ENCODE measurements at regions not wholly inside any gene's neighbourhood (a gene's known extent, or its start where the extent isn't known, plus 50 kb on each side); places are given as distances from the start of the nearest gene placed in this dataset.
"Not testable (repeated sequence)": the region's sequence is repeated elsewhere in the genome, so short reads cannot be mapped to it uniquely, and the experiment has no call there.

GRCh38 chr6:7016226-7016625, 91.5 kb upstream of the RREB1 start:
- no peak for DNase-seq (ENCODE audit: low spot score)

DNA sequence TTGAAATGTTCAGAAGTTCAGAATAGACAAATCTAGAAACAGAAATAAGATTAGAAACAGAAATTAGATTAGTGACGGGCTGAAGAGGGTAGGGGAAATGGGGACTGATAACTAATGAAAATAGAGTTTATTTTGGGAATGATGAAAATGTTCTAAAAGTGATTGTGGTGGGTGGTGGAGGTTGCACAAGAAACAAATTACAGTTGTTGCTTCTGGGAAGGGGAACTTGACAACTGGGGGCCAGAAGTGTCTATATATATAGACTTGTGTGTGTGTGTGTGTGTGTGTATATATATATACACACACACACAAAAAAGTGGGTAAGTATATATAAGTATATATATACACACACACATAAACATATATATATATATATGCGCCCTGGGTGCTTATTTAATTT, 86.5 kb upstream of the RREB1 start:
- DNase-seq (ENCODE audit: low spot score): no peak

- no peak for DNase-seq (ENCODE audit: low spot score)
These were observed 81.9 kb upstream of the RREB1 start for GRCh38 chr6:7025861-7026260.

- not testable (repeated sequence) for DNase-seq (ENCODE audit: low spot score)
These were observed 78.8 kb upstream of the RREB1 start for GRCh38 chr6:7028963-7029362.

- DNase-seq (ENCODE audit: low spot score): not testable (repeated sequence)
These were observed 76.8 kb upstream of the RREB1 start for GRCh38 chr6:7030968-7031367.

DNA sequence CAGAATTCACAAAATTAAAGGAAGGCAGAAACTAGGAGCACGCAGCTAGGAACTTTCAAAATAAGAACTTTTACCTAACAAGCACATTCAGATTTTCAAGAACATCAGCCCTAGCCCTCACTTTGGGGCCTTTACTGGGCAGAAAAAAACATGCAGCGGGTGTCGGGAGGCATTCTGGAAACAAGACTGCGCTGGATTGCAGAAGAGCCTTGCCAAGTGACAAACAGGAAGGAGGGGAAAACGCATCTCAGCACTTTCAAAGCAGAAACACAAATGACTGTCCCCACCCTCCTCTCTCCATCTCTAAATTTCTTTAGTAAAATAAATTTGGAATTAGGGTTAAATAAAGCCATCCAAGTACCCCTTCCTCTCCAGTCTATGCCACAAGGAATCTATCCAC, 74.6 kb upstream of the RREB1 start:
- DNase-seq (ENCODE audit: low spot score): no peak

- DNase-seq (ENCODE audit: low spot score): no peak
These were observed 73.7 kb upstream of the RREB1 start for GRCh38 chr6:7034055-7034454.

GRCh38 chr6:7035837-7036249, 71.9 kb upstream of the RREB1 start:
- DNase-seq (ENCODE audit: low spot score): no peak

DNA sequence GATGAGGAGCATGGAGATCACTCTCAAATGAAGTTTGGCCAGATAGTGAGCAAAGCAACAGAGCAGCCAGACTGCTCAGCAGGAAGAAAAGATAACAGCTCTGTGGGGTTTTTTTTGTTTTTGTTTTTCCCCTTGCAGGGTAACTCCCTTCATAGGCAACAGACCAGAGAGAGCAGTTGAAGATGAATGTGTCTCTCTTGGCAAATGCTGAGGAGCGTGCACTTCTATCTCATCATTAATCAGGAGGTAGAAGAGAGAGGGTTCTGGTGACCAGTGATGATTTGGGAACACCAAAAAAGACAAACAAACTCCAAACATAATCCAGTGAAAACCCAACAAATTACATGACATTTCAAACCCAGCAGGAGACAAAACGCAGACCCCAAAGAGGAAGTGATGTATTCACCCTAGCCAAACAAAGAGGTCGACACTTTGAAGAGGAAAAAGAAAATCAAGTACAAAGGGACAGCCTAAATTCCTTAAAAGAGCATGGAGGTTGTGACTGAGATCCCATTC, 66.2 kb upstream of the RREB1 start:
- peak; percentile 39 for DNase-seq (ENCODE audit: low spot score)

GRCh38 chr6:7042056-7042653, 65.6 kb upstream of the RREB1 start:
- no peak for DNase-seq (ENCODE audit: low spot score)

DNA sequence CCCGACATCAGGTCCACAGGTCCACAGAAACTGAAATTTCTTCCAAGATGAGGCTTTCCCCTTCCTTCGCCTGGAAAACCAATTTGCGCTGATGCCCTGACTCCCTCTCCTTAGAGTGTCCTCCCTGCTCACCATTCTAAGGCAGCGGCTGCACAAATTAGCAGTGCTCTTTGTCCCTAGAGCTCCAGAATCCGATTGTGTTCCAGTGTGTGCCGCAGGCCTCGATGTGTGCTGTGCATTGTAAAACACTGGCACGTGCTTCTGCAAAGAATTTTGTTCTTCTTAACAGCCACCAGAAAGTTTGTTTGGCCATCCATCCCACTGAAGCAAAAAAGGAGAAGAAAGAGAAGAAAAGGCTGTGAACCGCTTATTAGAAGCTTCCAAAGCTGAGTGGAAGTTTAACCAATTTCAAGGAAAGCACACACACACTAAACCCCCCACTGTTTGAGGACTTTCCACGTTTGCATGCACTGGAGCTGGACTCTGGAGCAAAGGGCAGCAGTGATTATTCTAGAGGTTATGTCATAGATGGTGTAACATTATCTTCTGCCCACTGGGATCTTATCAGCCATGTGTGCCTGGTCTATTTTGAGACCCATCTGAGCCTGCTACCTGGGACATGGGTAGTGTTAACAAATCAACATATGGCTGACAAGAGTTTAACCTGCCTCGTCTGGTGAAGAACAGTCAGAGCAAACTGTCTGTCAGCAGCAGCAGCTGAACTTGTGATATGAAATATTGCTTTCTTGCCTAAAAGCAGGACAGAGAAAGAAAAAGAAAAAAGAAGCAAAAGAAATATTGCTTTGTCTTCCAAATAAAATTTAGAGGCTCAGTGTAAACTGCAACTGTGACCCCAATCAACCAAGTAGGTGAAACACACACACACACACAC, 64.9 kb upstream of the RREB1 start:
- DNase-seq (ENCODE audit: low spot score): no peak

- DNase-seq (ENCODE audit: low spot score): no peak
These were observed 62.4 kb upstream of the RREB1 start for GRCh38 chr6:7045331-7045730.

DNA sequence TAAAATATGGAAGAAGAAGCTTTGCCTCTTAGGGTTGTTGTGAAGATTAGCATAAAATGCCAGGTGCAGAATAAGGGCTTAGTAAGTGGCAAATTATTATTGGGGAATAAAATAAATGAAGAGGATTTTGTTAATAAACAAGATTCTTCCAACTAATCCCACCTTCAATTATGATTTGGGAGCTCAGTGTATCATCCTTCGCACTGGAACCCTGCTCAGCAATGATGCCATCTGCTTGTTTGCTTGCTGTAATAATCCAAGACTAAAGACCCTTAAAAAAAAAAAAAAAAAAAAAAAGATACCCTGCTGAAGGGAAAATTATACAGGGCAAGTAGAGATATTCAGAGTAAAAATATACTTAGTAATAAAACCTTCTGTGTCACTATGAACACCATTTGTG, 62.0 kb upstream of the RREB1 start:
- DNase-seq (ENCODE audit: low spot score): no peak

DNA sequence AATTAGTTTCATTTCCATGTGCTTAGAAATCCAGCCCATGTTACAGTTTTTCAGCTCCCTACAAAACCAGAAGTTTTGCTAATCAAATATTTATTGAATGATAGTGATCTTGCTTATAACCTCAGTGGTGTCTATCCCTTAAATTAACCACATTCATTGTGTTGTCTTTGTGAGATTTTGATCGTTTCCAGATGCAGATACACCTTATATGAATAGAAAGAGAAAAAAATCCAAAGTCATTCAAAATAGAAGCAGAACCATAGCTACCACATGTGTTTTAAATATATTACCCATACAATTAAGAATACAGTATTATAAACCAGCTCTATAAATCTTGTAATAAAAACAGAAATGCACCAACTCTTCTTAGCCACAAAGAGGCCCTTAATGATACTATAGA, 60.6 kb upstream of the RREB1 start:
- no peak for DNase-seq (ENCODE audit: low spot score)

DNA sequence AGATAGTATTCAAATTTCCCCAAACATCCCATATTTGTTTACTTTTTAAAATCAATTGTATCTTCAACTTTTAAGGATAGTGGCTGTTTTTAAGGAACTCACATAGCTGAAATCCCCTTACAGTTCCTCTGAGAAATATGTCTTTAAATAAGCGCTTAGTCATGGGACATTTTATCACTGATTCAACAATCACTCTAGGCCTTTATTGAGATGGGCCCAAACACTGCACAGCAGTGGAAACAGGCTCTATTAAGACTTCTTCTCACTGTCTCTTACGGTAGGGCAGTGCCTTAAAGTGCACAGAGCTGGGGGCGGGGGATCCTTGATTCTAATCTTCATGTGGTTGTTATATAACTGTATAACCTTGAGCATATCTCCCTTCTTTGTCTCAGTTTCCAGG, 59.8 kb upstream of the RREB1 start:
- DNase-seq (ENCODE audit: low spot score): peak; percentile 32

DNA sequence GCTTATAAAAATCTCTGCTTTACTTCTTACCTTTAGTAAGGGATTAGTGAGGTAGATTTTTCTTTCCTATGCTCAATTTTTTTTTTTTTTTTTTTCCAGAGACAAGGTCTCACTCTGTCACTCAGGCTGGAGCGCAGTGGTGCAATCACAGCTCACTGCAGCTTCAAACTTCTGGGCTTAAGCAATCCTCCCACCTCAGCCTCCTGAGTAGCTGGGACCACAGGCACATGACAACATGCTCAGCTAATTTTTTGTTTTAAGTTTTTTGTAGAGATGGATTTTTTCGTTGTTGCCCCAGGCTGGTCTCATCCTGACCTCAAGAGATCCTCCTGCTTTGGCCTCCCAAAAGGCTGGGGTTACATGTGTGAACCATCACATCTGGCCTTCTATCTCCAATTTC, 58.9 kb upstream of the RREB1 start:
- no peak for DNase-seq (ENCODE audit: low spot score)

DNA sequence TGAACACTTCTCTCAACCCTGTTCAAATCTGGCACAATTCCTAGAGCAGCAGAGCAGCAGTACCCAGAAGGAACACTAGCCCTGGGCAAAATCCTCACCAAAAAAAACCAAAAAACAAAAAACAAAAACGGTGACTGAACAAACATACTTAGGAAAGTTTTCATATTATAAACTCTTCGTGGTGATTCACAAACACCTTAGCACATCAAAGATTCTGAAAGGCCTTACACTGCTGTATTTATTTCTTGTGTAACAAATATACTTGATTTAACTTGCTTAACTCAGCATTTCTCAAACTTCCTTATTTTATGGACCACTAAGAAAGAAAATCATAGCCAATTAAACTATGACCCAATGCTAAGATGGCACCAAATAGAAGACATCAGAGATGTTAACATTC, 57.8 kb upstream of the RREB1 start:
- no peak for DNase-seq (ENCODE audit: low spot score)

DNA sequence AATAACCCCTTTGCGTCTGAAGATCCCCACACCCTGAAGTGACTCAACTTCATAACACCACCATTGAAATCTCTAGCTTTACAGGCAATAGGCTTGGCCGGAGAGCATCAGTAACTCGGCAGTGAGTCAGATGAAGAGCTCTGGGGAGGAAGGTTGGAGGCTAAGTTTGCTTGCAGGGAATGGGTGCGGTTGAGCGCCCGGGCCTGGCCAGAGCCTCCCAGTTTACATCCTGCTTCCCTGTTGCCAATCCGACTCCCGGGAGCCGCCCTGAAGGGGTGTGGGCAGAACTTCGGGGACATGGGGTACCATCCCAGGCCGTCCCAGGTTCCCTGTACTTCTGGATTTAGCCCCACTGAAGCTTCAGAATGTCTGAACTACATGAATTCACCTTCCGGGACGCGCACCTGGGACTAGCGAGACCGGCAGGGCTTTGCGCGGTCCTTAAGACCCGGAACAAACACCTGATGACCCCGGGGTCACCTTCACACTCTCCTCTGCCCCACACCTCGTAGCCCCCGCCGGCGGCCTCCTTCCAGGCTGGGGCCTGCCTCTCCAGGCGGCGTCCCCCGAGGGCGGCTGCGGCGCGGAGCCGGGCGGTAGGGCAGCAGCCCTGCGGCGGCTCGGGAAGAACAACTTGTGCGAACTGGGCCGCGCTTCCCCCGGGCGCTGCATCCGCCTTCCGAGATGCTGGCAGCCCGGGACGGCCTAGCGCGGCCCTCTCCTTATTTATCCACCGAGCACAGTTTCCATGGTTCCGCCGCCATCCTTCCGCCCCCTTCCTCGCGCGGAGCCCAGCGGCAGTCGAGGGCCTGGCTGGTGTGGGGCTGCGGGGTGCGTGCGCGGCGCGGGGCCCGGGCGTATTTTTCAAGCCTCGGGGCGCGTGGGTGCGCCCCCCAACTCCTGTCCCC, 56.6 kb upstream of the RREB1 start:
- no peak for DNase-seq (ENCODE audit: low spot score)

DNA sequence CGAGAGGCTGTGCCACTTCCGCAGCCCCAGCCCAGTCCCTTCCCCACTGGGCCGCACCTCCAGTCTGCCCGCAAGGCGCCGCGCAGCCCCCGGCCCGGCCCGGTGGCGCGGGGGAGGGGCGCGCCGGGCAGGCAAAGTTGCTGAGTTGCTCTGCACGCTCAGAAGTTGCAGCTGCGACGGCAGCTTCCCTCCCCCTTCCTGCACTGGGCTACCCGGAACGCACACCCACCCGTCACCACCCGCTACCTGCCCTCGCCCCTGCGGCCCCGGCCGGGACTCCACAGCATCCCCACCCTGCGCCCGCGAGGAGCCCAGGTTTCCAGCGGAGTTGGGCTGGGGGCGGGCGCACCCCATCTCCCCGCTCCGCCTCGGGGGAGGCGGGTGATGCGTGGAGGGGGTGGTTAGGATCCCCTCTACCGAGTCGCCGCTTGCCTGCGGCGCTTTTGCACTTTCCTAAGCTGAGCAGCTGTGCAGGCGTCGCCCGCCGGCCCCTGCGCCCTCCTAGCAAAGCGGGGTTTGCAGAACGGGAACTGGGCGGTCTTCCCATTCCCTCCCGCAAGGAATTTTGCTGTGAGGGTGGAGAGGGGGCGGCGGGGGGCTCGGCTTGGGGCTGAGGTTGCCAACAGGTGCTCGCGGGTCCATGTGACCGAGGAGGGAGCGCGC, 55.9 kb upstream of the RREB1 start:
- no peak for DNase-seq (ENCODE audit: low spot score)

GRCh38 chr6:7052443-7053011, 55.2 kb upstream of the RREB1 start:
- no peak for DNase-seq (ENCODE audit: low spot score)

GRCh38 chr6:7053125-7053774, 54.5 kb upstream of the RREB1 start:
- peak; percentile 53 for DNase-seq (ENCODE audit: low spot score)
